ENCODE measurements at regions not wholly inside any gene's neighbourhood (a gene's known extent, or its start where the extent isn't known, plus 50 kb on each side); places are given as distances from the start of the nearest gene placed in this dataset.

DNA sequence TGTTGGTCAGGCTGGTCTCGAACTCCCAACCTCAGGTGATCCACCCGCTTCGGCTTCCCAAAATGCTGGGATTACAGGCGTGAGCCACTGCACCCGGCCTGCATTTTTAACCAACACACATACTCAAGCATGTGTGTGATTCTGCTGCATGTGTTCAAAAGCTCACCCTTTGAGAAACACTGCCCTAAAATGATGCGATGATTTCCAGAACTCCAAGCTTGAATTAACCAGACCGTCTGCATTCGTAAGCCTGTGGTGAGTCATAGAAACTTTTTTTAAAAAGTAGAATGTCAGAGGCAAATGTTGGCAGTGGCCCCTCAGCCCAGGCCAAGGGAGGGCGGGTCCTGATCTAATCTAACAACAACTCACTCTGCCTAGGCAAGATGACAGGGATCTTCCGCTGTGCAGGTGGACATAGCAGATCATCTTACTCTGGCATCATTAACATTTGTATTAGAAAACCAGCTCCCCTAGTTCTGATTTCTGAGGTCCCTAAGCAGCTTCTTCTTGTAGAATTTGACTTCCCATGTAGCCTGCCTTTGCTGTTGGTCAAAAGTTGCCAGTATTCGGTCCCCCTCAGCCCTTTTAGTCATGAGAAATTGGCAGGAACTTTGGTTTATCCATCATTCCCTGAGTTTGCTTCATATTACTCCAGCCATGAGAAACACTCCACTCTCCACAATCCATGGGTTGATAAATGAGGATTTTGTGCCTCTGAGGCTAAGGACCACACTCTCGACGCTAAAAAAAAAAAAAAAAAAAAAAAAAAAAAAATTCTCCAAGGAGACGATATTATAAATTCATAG lies 190.4 kb downstream of the SKIDA1 start:
- no peak for DNase-seq (ENCODE audit: insufficient read length, low spot score)
- TF ChIP-seq POLR2A (IDR thresholded peaks at IDR 0.05; ENCODE audit: low read depth, low read length) = no peak
- no peak for TF ChIP-seq POU2F2 (IDR thresholded peaks at IDR 0.05; ENCODE audit: low read depth, low read length)
- TF ChIP-seq TAF1 (IDR thresholded peaks at IDR 0.05; ENCODE audit: low read depth, low read length) = no peak
- TF ChIP-seq PAX5 (IDR thresholded peaks at IDR 0.05; ENCODE audit: insufficient read depth, low read length, severe bottlenecking) = no peak
- TF ChIP-seq POLR2AphosphoS5 (IDR thresholded peaks at IDR 0.05; ENCODE audit: low read depth, low read length) = no peak
- TF ChIP-seq SPI1 (IDR thresholded peaks at IDR 0.05; ENCODE audit: low read depth, low read length) = no peak
- FAIRE-seq = no peak

DNA sequence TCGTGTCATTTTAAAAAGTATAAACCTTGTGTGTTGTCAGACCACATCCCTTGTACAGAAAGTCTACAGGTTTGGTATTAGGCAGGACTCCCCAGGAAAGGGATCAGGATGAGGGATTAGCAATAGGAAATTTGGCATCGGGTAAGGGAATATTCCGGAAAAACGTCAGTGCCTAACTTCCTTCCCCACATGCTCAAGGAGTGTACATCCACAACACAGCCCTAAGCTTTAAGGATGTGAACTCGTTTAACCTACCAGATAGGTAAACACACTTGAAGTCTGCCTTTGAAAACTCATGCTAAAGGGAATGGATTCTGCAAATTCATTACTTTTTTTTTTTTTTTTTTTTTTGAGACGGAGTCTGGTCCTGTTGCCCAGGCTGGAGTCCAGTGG lies 194.9 kb downstream of the SKIDA1 start:
- FAIRE-seq (no peak), DNase-seq (ENCODE audit: insufficient read length, low spot score) (no peak)
- TF ChIP-seq SPI1 (IDR thresholded peaks at IDR 0.05; ENCODE audit: low read depth, low read length) = no peak
- TF ChIP-seq POLR2A (IDR thresholded peaks at IDR 0.05; ENCODE audit: low read depth, low read length) = no peak
- no peak for TF ChIP-seq TAF1 (IDR thresholded peaks at IDR 0.05; ENCODE audit: low read depth, low read length)
- TF ChIP-seq POLR2AphosphoS5 (IDR thresholded peaks at IDR 0.05; ENCODE audit: low read depth, low read length) = no peak
- TF ChIP-seq POU2F2 (IDR thresholded peaks at IDR 0.05; ENCODE audit: low read depth, low read length) = no peak
- no peak for TF ChIP-seq PAX5 (IDR thresholded peaks at IDR 0.05; ENCODE audit: insufficient read depth, low read length, severe bottlenecking)

DNA sequence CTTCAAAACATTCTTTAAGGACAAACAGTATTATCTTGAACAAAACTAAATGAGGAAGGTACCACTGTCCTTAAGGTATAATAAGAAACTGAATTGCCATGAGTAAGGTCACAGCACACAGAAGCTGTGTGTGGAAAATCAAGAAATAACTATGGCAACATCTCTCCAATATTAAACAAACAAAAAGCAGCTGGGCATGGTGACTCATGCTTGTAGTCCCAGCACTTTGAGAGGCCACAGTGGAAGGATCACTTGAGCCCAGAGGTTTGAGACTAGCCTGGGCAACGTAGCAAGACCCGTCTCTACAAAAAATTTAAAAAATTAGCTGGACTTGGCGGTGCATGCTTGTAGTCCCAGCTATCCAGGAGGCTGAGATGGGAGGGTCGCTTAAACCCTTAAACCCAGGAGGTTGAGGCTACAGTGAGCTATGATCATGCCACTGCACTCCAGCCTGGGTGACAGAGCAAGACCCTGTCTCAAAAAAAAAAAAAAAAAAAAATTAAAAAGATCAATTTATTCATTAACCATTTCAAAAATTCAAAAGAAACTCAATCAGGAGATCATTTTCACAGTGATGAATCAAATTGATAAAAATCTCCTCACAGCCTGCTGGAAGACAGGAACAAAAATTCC lies 195.4 kb downstream of the SKIDA1 start:
- DNase-seq (ENCODE audit: insufficient read length, low spot score) (no peak), FAIRE-seq (no peak)
- TF ChIP-seq POLR2AphosphoS5 (IDR thresholded peaks at IDR 0.05; ENCODE audit: low read depth, low read length) (no peak), PAX5 (IDR thresholded peaks at IDR 0.05; ENCODE audit: insufficient read depth, low read length, severe bottlenecking) (no peak), POU2F2 (IDR thresholded peaks at IDR 0.05; ENCODE audit: low read depth, low read length) (no peak), TAF1 (IDR thresholded peaks at IDR 0.05; ENCODE audit: low read depth, low read length) (no peak)

DNA sequence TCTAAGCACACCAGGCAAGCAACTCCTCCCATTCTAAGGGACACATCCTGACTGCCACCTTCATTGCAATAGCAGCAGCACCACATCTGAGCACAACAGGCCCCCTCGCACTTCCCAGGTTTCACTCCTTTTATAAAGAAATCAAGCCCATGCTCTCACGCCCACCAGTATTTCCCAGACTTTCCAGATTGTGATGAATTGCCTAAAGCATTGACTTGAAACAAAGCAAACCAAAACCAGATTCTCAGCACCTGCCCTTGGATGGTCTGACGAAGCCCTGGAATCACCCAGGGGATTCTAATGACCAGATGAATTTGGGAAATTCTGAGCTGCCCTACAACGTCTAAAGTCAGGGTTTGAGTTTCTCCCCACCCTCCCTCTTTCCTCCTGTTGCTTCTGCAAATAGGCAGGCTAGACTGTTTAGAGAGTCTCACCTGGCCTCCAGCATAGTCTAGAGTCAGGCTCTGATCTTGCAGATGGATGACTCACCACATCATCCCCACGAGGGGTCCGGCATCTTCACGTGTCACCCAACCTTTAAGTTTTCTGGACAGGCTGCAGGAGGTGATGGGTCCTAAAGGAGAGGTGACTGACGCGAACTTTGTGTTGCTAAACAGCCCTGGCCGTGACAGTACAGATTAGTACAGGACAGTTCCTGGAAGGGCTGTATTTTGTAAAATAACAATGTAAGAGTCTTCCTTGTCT lies 198.0 kb downstream of the SKIDA1 start:
- TF ChIP-seq PAX5 (IDR thresholded peaks at IDR 0.05; ENCODE audit: insufficient read depth, low read length, severe bottlenecking) (no peak), TAF1 (IDR thresholded peaks at IDR 0.05; ENCODE audit: low read depth, low read length) (no peak), POLR2A (IDR thresholded peaks at IDR 0.05; ENCODE audit: low read depth, low read length) (no peak), SPI1 (IDR thresholded peaks at IDR 0.05; ENCODE audit: low read depth, low read length) (no peak), POU2F2 (IDR thresholded peaks at IDR 0.05; ENCODE audit: low read depth, low read length) (no peak), POLR2AphosphoS5 (IDR thresholded peaks at IDR 0.05; ENCODE audit: low read depth, low read length) (no peak)
- no peak for FAIRE-seq
- no peak for DNase-seq (ENCODE audit: insufficient read length, low spot score)

DNA sequence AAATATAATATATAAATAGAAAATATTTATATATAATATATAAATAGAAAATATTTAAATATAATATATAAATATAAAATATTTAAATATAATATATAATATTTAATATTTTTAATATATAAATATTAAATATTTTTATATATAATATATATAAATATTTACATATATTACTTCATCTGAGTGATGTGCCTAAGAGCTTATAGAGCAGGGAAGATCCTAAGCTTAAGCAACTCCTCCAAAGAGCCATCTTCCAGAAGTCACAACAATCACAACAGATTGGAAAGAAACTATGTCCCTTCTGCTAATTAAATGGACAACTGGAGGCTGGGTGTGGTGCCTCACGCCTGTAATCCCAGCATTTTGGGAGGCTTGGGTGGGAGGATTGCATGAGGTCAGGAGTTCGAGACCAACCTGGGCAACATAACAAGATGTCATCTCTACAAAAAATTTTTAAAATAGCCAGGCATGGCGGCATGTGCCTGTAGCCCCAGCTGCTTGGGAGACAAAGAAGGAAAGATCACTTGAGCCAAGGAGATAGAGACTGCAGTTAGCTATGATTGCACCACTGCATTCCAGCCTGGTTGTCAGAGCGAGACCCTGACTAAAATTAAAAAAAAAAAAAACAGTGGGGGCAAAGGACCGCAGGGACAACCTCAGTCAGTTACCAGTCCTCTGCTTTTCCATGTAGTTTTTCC lies 198.7 kb downstream of the SKIDA1 start:
- no peak for TF ChIP-seq TAF1 (IDR thresholded peaks at IDR 0.05; ENCODE audit: low read depth, low read length)
- no peak for TF ChIP-seq POU2F2 (IDR thresholded peaks at IDR 0.05; ENCODE audit: low read depth, low read length)
- DNase-seq (ENCODE audit: insufficient read length, low spot score) = no peak
- FAIRE-seq = no peak

DNA sequence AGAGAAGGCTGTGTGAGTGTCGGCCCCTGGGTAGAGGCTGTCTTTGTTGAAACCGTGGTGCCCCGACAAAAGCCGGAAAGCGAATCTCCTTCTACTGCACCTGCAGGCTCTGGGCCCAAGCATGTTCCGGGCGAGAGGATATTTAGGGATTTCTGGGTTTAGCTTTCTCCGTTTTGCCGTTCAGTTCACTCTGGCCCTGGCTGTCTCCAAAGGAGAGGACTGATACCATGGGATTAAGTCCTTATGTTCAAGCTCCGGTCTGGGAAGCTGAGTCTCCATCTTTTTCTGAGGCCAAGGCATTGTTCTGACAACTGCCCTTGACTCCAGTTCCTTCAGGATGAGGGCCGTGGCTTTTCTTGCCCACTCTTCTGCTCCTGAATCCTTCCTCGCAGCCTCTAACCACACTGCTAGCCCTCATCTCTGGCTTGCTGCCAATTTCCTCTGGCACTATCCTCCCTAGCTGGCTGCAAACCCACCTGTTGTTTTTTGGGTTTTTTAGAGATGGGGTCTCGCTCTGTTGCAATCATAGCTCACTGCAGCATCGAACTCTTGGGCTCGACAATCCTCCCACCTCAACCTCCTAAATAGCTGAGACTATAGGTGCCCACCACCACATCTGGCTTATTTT lies 206.8 kb downstream of the SKIDA1 start:
- TF ChIP-seq TAF1 (IDR thresholded peaks at IDR 0.05; ENCODE audit: low read depth, low read length) = no peak
- TF ChIP-seq SPI1 (IDR thresholded peaks at IDR 0.05; ENCODE audit: low read depth, low read length) = no peak
- TF ChIP-seq POU2F2 (IDR thresholded peaks at IDR 0.05; ENCODE audit: low read depth, low read length) = no peak
- TF ChIP-seq POLR2A (IDR thresholded peaks at IDR 0.05; ENCODE audit: low read depth, low read length) = no peak
- FAIRE-seq (no peak), DNase-seq (ENCODE audit: insufficient read length, low spot score) (no peak)

DNA sequence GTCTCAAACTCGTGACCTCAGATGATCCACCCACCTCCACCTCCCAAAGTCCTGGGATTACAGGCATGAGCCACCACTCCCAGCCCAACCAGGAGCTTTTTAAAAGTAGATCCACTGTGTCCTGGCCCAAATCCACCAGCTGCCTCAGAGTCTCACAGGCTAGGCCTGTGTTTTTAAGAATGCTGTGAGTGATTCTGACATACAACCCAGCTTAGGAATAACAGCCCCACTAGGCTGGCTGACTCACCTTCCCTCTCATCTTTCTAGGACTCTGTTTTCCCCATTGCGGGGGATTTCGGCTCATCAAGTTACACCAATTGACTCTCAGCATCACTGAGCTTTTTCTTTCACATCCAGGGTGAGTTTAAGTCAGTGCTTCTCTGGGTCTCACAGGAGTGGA lies 207.6 kb downstream of the SKIDA1 start:
- TF ChIP-seq POU2F2 (IDR thresholded peaks at IDR 0.05; ENCODE audit: low read depth, low read length) (no peak), PAX5 (IDR thresholded peaks at IDR 0.05; ENCODE audit: insufficient read depth, low read length, severe bottlenecking) (no peak), POLR2AphosphoS5 (IDR thresholded peaks at IDR 0.05; ENCODE audit: low read depth, low read length) (no peak), SPI1 (IDR thresholded peaks at IDR 0.05; ENCODE audit: low read depth, low read length) (no peak), TAF1 (IDR thresholded peaks at IDR 0.05; ENCODE audit: low read depth, low read length) (no peak), POLR2A (IDR thresholded peaks at IDR 0.05; ENCODE audit: low read depth, low read length) (no peak)
- FAIRE-seq (no peak), DNase-seq (ENCODE audit: insufficient read length, low spot score) (no peak)

DNA sequence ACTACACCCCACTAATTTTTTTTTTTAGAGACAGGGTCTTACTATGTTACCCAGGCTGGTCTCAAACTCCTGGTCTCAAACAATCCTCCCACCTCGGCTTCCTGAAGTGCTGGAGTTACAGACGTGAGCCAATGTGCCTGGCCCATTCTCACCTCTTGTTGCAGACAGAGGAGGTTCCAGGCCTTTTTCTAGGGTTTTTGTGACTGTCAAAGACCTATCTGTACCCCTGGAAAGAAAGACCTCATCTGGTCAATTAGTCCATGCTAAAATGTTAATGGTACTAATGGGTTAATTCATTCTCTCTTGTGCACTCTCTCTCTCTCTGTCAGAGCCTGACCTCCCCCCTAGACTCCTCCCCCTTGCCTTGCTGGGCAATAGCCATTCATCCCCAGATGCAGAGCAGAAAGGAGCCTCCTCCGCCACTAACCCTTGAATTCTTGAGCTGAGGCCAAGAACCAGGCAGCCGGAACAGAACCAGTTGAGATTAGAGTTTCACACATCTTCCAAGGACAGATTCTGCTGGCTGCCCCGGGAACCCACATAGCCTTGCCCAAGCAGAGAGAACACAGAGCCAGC lies 209.7 kb downstream of the SKIDA1 start:
- no peak for TF ChIP-seq POU2F2 (IDR thresholded peaks at IDR 0.05; ENCODE audit: low read depth, low read length)
- TF ChIP-seq PAX5 (IDR thresholded peaks at IDR 0.05; ENCODE audit: insufficient read depth, low read length, severe bottlenecking) = no peak
- TF ChIP-seq SPI1 (IDR thresholded peaks at IDR 0.05; ENCODE audit: low read depth, low read length) = no peak
- TF ChIP-seq TAF1 (IDR thresholded peaks at IDR 0.05; ENCODE audit: low read depth, low read length) = no peak
- no peak for TF ChIP-seq POLR2A (IDR thresholded peaks at IDR 0.05; ENCODE audit: low read depth, low read length)
- no peak for TF ChIP-seq POLR2AphosphoS5 (IDR thresholded peaks at IDR 0.05; ENCODE audit: low read depth, low read length)
- no peak for DNase-seq (ENCODE audit: insufficient read length, low spot score)
- no peak for FAIRE-seq

Measured in GM12891 (cell line).